HepG2 (cell line): ENCODE measurements at regions not wholly inside any gene's neighbourhood (a gene's known extent, or its start where the extent isn't known, plus 50 kb on each side); places are given as distances from the start of the nearest gene placed in this dataset.
A peak's percentile ranks its signal among the peaks of the same experiment; 100 is the strongest.

Source experiments
- FOXO1 ChIP-seq: sonication (generic); formaldehyde crosslinking; IDR thresholded peaks from 2 replicates; pipeline ENCODE4 v1.4.0; 2020; ENCODE audit warnings: missing genetic modification reagents
- FOXP1 ChIP-seq, 2 experiments: fragments of 450-650 bp in 1 of 2; IDR thresholded peaks; 2 replicates each; pipeline ENCODE4 v1.6.1; 2017 to 2018; ENCODE audit warnings: antibody characterized with exemption in 1 of 2
- KDM4B ChIP-seq: sonication (generic); formaldehyde crosslinking; IDR thresholded peaks from 2 replicates; pipeline ENCODE4 v1.4.0; 2020; ENCODE audit warnings: missing genetic modification reagents
- MBD4 ChIP-seq: IDR thresholded peaks from 2 replicates; pipeline ENCODE4 v1.6.1; 2012; ENCODE audit warnings: low read length, inconsistent platforms, borderline replicate concordance
- NR2F1 ChIP-seq, 2 experiments: fragments of 450-650 bp in 1 of 2; formaldehyde crosslinking in 1 of 2; IDR thresholded peaks; 2 replicates each; pipeline versions ENCODE4 v1.5.0 to v1.6.1; 2016 to 2020; ENCODE audit warnings: mild to moderate bottlenecking in 1 of 2, missing compliant biosample characterization in 1 of 2, missing genetic modification reagents in 1 of 2, moderate library complexity in 1 of 2
- RCOR2 ChIP-seq: IDR thresholded peaks from 2 replicates; pipeline ENCODE4 v1.6.1; 2016; ENCODE audit warnings: missing biosample characterization, missing genetic modification reagents
- SOX13 ChIP-seq, 3 experiments: fragments of 450-650 bp in 1 of 3; sonication (generic) in 1 of 3; formaldehyde crosslinking in 1 of 3; IDR thresholded peaks in 2 of 3; conservative IDR thresholded peaks in 1 of 3; 2 replicates each; pipeline versions ENCODE4 v1.5.0 to v1.6.1; 2016 to 2020; ENCODE audit warnings: antibody characterized with exemption in 1 of 3, mild to moderate bottlenecking in 1 of 3, missing compliant biosample characterization in 1 of 3, missing genetic modification reagents in 1 of 3, moderate library complexity in 1 of 3
- ZNF747 ChIP-seq: sonication (generic); formaldehyde crosslinking; IDR thresholded peaks from 2 replicates; pipeline ENCODE4 v1.8.1; 2023; ENCODE audit warnings: missing genetic modification reagents, mild to moderate bottlenecking, borderline replicate concordance
- ZNF761 ChIP-seq: sonication (generic); formaldehyde crosslinking; conservative IDR thresholded peaks from 2 replicates; pipeline ENCODE4 v1.4.0; 2020; ENCODE audit warnings: mild to moderate bottlenecking, missing genetic modification reagents
- TF ChIP-seq, protein P1 (sequence below), 2 experiments: sonication (generic) in 1 of 2; formaldehyde crosslinking in 1 of 2; IDR thresholded peaks; 2 replicates each; pipeline versions ENCODE4 v1.4.0 to v1.6.1; 2016 to 2020; ENCODE audit warnings: borderline replicate concordance in 1 of 2, low read depth in 1 of 2, mild to moderate bottlenecking in 1 of 2, missing genetic modification reagents in 1 of 2
- TF ChIP-seq, protein P2 (sequence below): sonication (generic); formaldehyde crosslinking; IDR thresholded peaks from 2 replicates; pipeline ENCODE4 v1.4.0; 2020; ENCODE audit warnings: mild to moderate bottlenecking, missing genetic modification reagents
- TF ChIP-seq, protein P3 (sequence below), 2 experiments: fragments of 450-650 bp in 1 of 2; sonication (generic) in 1 of 2; formaldehyde crosslinking; IDR thresholded peaks; 2 replicates each; pipeline versions ENCODE4 v1.5.0 to v1.8.0; 2020 to 2022; ENCODE audit warnings: mild to moderate bottlenecking in 1 of 2, missing genetic modification reagents in 1 of 2
- TF ChIP-seq, protein P4 (sequence below): fragments of 450-650 bp; IDR thresholded peaks from 2 replicates; pipeline ENCODE4 v1.6.1; 2017
- TF ChIP-seq, protein P5 (sequence below): IDR thresholded peaks from 2 replicates; pipeline ENCODE4 v1.4.0; 2020; ENCODE audit warnings: mild to moderate bottlenecking, missing genetic modification reagents

DNA sequence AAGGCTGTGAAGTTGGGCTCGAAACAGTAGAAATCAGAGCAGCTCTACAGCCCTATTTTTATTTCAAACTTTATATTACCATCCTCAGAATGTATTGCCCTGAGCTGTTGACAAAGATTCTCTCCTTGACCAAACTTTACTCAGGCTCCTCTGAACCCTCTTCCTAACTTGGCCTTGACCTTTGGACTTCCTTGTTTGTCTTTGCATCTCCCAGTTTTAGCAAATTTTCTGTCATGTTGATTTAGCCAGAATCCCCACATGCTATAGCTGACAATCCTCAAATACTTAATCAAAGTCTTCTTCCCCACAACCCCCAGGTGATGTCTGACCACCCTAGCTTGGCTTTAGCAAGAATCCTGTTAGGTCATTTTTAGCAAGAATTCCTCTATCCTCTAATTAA is 87.4 kb upstream of the GRIN2A start (continued):
- TF ChIP-seq, protein P1, sequence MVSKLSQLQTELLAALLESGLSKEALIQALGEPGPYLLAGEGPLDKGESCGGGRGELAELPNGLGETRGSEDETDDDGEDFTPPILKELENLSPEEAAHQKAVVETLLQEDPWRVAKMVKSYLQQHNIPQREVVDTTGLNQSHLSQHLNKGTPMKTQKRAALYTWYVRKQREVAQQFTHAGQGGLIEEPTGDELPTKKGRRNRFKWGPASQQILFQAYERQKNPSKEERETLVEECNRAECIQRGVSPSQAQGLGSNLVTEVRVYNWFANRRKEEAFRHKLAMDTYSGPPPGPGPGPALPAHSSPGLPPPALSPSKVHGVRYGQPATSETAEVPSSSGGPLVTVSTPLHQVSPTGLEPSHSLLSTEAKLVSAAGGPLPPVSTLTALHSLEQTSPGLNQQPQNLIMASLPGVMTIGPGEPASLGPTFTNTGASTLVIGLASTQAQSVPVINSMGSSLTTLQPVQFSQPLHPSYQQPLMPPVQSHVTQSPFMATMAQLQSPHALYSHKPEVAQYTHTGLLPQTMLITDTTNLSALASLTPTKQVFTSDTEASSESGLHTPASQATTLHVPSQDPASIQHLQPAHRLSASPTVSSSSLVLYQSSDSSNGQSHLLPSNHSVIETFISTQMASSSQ (IDR thresholded peaks at IDR 0.05; ENCODE audit: low read depth) = no peak
- TF ChIP-seq, protein P1 (CRISPR knock-in tag; IDR thresholded peaks at IDR 0.05; ENCODE audit: borderline replicate concordance) = peak; percentile 20; the same call in 1 of the 2 replicates
- TF ChIP-seq ZNF747 (no peak), NR2F1 (CRISPR knock-in tag; IDR thresholded peaks at IDR 0.05) (peak; percentile 55 to 58; a peak in 3 of 4 replicates), SOX13 (IDR thresholded peaks at IDR 0.05) (no peak), SOX13 (CRISPR knock-in tag; conservative IDR thresholded peaks at IDR 0.05 in 1 of 2, IDR thresholded peaks at IDR 0.05 in 1 of 2) (peak in 1 of 2 experiments; percentile 74; a peak in 2 of 4 replicates), MBD4 (no peak), FOXO1 (CRISPR knock-in tag) (peak; percentile 75), RCOR2 (CRISPR knock-in tag) (peak; percentile 73), KDM4B (CRISPR knock-in tag) (no peak), ZNF761 (peak; percentile 97), FOXP1 (IDR thresholded peaks at IDR 0.05) (no peak), FOXP1 (CRISPR knock-in tag; IDR thresholded peaks at IDR 0.05) (peak; percentile 70; the same call in 1 of the 2 replicates)
- TF ChIP-seq, protein P2, sequence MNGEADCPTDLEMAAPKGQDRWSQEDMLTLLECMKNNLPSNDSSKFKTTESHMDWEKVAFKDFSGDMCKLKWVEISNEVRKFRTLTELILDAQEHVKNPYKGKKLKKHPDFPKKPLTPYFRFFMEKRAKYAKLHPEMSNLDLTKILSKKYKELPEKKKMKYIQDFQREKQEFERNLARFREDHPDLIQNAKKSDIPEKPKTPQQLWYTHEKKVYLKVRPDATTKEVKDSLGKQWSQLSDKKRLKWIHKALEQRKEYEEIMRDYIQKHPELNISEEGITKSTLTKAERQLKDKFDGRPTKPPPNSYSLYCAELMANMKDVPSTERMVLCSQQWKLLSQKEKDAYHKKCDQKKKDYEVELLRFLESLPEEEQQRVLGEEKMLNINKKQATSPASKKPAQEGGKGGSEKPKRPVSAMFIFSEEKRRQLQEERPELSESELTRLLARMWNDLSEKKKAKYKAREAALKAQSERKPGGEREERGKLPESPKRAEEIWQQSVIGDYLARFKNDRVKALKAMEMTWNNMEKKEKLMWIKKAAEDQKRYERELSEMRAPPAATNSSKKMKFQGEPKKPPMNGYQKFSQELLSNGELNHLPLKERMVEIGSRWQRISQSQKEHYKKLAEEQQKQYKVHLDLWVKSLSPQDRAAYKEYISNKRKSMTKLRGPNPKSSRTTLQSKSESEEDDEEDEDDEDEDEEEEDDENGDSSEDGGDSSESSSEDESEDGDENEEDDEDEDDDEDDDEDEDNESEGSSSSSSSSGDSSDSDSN (CRISPR knock-in tag) = no peak
- TF ChIP-seq, protein P3, sequence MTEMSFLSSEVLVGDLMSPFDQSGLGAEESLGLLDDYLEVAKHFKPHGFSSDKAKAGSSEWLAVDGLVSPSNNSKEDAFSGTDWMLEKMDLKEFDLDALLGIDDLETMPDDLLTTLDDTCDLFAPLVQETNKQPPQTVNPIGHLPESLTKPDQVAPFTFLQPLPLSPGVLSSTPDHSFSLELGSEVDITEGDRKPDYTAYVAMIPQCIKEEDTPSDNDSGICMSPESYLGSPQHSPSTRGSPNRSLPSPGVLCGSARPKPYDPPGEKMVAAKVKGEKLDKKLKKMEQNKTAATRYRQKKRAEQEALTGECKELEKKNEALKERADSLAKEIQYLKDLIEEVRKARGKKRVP (CRISPR knock-in tag; IDR thresholded peaks at IDR 0.05) = 0 out of 4 replicates have a peak, but pooled peaks of 1 of the 2 experiments have one; percentile 37
- TF ChIP-seq, protein P4, sequence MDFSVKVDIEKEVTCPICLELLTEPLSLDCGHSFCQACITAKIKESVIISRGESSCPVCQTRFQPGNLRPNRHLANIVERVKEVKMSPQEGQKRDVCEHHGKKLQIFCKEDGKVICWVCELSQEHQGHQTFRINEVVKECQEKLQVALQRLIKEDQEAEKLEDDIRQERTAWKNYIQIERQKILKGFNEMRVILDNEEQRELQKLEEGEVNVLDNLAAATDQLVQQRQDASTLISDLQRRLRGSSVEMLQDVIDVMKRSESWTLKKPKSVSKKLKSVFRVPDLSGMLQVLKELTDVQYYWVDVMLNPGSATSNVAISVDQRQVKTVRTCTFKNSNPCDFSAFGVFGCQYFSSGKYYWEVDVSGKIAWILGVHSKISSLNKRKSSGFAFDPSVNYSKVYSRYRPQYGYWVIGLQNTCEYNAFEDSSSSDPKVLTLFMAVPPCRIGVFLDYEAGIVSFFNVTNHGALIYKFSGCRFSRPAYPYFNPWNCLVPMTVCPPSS = no peak
- TF ChIP-seq, protein P5, sequence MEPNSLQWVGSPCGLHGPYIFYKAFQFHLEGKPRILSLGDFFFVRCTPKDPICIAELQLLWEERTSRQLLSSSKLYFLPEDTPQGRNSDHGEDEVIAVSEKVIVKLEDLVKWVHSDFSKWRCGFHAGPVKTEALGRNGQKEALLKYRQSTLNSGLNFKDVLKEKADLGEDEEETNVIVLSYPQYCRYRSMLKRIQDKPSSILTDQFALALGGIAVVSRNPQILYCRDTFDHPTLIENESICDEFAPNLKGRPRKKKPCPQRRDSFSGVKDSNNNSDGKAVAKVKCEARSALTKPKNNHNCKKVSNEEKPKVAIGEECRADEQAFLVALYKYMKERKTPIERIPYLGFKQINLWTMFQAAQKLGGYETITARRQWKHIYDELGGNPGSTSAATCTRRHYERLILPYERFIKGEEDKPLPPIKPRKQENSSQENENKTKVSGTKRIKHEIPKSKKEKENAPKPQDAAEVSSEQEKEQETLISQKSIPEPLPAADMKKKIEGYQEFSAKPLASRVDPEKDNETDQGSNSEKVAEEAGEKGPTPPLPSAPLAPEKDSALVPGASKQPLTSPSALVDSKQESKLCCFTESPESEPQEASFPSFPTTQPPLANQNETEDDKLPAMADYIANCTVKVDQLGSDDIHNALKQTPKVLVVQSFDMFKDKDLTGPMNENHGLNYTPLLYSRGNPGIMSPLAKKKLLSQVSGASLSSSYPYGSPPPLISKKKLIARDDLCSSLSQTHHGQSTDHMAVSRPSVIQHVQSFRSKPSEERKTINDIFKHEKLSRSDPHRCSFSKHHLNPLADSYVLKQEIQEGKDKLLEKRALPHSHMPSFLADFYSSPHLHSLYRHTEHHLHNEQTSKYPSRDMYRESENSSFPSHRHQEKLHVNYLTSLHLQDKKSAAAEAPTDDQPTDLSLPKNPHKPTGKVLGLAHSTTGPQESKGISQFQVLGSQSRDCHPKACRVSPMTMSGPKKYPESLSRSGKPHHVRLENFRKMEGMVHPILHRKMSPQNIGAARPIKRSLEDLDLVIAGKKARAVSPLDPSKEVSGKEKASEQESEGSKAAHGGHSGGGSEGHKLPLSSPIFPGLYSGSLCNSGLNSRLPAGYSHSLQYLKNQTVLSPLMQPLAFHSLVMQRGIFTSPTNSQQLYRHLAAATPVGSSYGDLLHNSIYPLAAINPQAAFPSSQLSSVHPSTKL (CRISPR knock-in tag) = peak; percentile 87
